AG04449 (cell line): ENCODE measurements at regions not wholly inside any gene's neighbourhood (a gene's known extent, or its start where the extent isn't known, plus 50 kb on each side); places are given as distances from the start of the nearest gene placed in this dataset.

Experiments
- CTCF ChIA-PET: fragments of 350-600 bp; formaldehyde crosslinking; extraction: SDS; loops from one replicate; lab custom pipeline; 2021; ENCODE audit warnings: antibody characterized with exemption; lab: Yijun Ruan, JAX
- POLR2A ChIA-PET: fragments of 400-600, 350-600 bp; formaldehyde crosslinking; extraction: SDS; loops from one replicate; lab custom pipeline; 2020; ENCODE audit warnings: antibody characterized with exemption, inconsistent platforms; lab: Yijun Ruan, JAX
- DNase-seq: peaks from one replicate; pipeline ENCODE4 v3.0.0-alpha.2; 2010; ENCODE audit warnings: low read depth, low spot score
- H3K4me3 ChIP-seq: 2 replicates; pipeline ENCODE4 v1.5.1; 2011; ENCODE audit warnings: low read depth, mild to moderate bottlenecking, control low read depth, low read length
- TF ChIP-seq, protein P1 (sequence below): IDR thresholded peaks from one replicate; pipeline ENCODE4 v1.5.1; 2011; ENCODE audit warnings: mild to moderate bottlenecking, moderate library complexity, low read length, control low read depth, inconsistent platforms; ENCODE audit not compliant: insufficient read depth; ENCODE audit errors: missing control alignments

DNA sequence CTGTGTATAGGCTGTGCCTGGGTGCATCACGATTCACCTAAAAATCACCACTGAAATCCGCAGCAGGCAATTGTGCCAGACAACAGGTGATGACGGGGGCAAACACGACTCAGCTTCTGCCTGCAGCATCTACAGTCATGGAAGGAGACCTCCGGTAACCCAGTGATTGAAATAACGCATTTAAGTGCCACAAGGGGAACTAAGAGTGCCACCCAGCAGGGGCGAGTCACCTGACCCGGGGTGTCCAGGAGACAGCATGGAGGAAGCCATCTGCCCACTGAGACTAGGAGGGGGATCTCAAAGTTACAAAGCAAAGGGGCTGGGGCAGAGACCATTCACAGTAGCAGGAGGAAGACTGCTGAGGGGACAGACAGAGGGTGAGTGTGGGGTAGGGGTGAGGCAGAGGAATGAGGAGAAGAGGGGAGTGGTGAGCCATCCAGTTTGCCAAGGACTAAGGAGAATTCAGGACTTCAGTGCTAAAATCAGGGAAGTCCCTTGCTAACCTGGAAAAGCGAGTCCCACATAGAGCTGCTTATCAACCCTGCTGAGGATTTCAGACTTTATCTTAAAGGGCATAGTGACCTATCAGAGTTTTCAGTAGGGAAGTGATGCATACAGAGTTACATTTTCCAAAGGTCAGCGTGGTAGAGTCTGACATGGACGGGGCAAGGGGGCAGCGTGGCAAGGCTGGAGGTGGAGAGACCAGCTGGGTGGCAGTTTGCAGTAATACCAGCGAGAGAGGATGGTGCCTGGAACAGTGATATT is 256.7 kb upstream of the HES1 start:
- TF ChIP-seq, protein P1, sequence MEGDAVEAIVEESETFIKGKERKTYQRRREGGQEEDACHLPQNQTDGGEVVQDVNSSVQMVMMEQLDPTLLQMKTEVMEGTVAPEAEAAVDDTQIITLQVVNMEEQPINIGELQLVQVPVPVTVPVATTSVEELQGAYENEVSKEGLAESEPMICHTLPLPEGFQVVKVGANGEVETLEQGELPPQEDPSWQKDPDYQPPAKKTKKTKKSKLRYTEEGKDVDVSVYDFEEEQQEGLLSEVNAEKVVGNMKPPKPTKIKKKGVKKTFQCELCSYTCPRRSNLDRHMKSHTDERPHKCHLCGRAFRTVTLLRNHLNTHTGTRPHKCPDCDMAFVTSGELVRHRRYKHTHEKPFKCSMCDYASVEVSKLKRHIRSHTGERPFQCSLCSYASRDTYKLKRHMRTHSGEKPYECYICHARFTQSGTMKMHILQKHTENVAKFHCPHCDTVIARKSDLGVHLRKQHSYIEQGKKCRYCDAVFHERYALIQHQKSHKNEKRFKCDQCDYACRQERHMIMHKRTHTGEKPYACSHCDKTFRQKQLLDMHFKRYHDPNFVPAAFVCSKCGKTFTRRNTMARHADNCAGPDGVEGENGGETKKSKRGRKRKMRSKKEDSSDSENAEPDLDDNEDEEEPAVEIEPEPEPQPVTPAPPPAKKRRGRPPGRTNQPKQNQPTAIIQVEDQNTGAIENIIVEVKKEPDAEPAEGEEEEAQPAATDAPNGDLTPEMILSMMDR: no peak

DNA sequence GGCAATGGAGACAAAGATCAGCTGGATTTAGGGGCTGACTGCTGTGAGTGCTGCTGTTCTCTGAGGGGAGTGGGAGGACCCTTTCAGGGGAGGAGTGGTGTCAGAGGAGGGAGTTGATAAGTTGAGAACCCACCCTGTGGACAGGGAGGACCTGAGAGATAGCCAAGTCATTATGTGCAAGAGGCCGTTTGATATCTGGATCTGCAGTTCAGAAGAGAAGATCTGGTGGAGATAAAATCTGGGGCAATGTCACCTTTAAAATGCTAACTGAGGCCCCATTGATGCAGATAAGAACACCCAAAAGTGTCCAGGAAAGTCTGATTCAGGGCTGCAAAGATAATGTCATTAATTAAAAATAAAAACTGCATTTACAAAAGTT is 256.1 kb upstream of the HES1 start:
- TF ChIP-seq, protein P1: no peak
- ChIA-PET POLR2A (no interaction called here), CTCF (no interaction called here)
- no peak overlapping the region for H3K4me3 ChIP-seq
- DNase-seq: no peak

More for the DNA sequence above, 256.7 kb upstream of the HES1 start:
- no peak for DNase-seq
- POLR2A ChIA-PET: no interaction called here
- CTCF ChIA-PET: no interaction called here
- no peak overlapping the region for H3K4me3 ChIP-seq

DNA sequence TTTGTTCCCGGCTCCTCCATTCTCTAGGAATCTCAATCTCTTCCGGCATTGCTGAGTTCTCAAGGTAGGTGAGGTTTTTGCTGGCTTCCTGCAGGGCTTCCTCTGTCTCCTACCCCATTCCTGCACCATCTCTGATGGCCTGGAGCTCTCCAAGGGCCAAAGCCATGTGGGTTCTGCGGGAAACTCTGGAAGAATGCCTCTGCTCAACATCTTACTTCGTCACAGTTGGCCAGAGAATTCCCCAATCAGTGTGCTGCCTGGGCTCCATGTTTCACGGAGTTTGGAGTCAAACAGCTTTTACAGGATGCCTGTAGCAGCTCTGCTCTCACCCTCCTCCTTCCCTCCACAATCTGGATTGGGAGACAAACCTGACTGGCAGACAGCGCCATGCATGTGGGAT is 253.9 kb upstream of the HES1 start:
- TF ChIP-seq, protein P1: no peak
- no peak overlapping the region for H3K4me3 ChIP-seq
- CTCF ChIA-PET: interaction anchor here (1.4 kb wide), 1 partner anchor 101 kb away, joined by 7 read pairs; no protein-coding TSS in a partner anchor
- POLR2A ChIA-PET: no interaction called here
- DNase-seq: no peak

DNA sequence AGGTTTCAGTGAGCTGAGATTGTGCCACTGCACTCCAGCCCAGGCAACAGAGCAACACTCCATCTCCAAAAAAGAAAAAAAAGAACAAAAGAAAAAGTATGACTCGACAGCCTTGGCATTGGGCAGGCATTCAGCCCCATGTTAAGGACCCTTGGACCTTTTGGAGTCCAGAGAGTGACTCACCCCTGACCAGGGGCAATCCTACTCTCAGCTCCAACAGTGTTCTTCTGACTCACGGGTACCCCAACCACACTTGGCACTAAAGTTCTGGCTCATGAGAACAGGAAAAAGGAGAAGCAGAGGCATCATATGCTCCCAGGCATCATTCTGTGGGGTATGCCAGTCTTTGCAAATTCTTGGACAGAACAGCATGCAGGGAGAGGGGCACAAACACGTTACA is 252.4 kb upstream of the HES1 start:
- DNase-seq: no peak
- H3K4me3 ChIP-seq: no peak overlapping the region
- CTCF ChIA-PET: no interaction called here
- TF ChIP-seq, protein P1: no peak
- POLR2A ChIA-PET: no interaction called here

DNA sequence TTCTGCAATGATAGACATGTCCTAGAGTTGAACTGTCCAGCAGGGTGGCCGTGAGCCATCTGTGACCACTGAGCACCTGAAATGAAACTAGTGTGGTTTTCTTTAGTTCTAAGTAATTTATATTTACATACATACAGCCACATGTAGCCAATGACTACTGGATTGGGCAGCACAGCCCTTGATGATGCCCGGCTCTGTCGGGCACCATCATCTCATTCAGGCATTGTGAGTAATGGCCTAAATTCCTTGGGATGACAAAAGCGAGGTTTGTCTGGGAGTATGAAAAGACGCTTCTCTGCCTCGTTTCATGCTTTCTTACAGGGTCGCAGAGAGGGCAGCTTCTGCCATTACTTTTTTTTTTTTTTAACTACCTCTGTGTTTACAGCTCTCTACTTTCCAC is 251.9 kb upstream of the HES1 start:
- no peak for DNase-seq
- ChIA-PET CTCF (no interaction called here), POLR2A (no interaction called here)
- TF ChIP-seq, protein P1: no peak
- no peak overlapping the region for H3K4me3 ChIP-seq

DNA sequence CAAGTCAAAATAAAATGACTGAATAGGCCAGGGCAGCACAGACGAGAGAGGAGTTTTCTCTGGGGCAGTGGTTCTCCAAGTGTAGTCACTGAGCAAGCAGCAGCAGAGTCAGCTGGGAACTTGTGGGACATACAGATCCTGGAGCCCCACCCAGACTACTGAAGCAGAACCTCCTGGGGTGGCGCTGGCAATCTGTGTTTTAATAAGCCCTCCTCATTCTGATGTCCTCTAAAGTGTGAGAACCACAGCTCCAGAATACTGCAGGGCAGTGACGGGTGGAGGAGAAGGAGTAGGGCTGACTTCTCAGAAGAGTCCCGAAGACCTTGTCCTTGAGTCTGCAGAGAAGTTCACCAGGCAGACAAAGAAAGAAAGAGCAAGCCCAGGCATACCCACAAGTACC is 251.3 kb upstream of the HES1 start:
- POLR2A ChIA-PET: no interaction called here
- DNase-seq: no peak
- no peak overlapping the region for H3K4me3 ChIP-seq
- TF ChIP-seq, protein P1: no peak
- CTCF ChIA-PET: no interaction called here
